Liver (tissue), 3 donors: ENCODE measurements at regions not wholly inside any gene's neighbourhood (a gene's known extent, or its start where the extent isn't known, plus 50 kb on each side); places are given as distances from the start of the nearest gene placed in this dataset.

Experiments
- TAF1 ChIP-seq: conservative IDR thresholded peaks from 2 replicates; pipeline ENCODE4 v1.6.1; 2016; ENCODE audit warnings: antibody characterized with exemption, mild to moderate bottlenecking
- TF ChIP-seq, protein P1 (sequence below): IDR thresholded peaks from 2 replicates; pipeline ENCODE4 v1.6.1; 2016; ENCODE audit warnings: antibody characterized with exemption, mild to moderate bottlenecking
- TF ChIP-seq, protein P2 (sequence below): fragments of 150-350 bp; IDR thresholded peaks from 2 replicates; pipeline ENCODE4 v1.5.1; 2017; ENCODE audit warnings: improper control_type of control experiment, low read depth, low read length; ENCODE audit not compliant: missing input control
- donor health status: healthy.
- donor health status: healthy.

- TF ChIP-seq, protein P1, sequence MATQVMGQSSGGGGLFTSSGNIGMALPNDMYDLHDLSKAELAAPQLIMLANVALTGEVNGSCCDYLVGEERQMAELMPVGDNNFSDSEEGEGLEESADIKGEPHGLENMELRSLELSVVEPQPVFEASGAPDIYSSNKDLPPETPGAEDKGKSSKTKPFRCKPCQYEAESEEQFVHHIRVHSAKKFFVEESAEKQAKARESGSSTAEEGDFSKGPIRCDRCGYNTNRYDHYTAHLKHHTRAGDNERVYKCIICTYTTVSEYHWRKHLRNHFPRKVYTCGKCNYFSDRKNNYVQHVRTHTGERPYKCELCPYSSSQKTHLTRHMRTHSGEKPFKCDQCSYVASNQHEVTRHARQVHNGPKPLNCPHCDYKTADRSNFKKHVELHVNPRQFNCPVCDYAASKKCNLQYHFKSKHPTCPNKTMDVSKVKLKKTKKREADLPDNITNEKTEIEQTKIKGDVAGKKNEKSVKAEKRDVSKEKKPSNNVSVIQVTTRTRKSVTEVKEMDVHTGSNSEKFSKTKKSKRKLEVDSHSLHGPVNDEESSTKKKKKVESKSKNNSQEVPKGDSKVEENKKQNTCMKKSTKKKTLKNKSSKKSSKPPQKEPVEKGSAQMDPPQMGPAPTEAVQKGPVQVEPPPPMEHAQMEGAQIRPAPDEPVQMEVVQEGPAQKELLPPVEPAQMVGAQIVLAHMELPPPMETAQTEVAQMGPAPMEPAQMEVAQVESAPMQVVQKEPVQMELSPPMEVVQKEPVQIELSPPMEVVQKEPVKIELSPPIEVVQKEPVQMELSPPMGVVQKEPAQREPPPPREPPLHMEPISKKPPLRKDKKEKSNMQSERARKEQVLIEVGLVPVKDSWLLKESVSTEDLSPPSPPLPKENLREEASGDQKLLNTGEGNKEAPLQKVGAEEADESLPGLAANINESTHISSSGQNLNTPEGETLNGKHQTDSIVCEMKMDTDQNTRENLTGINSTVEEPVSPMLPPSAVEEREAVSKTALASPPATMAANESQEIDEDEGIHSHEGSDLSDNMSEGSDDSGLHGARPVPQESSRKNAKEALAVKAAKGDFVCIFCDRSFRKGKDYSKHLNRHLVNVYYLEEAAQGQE, result no peak
- no peak for TF ChIP-seq TAF1
- TF ChIP-seq, protein P2, sequence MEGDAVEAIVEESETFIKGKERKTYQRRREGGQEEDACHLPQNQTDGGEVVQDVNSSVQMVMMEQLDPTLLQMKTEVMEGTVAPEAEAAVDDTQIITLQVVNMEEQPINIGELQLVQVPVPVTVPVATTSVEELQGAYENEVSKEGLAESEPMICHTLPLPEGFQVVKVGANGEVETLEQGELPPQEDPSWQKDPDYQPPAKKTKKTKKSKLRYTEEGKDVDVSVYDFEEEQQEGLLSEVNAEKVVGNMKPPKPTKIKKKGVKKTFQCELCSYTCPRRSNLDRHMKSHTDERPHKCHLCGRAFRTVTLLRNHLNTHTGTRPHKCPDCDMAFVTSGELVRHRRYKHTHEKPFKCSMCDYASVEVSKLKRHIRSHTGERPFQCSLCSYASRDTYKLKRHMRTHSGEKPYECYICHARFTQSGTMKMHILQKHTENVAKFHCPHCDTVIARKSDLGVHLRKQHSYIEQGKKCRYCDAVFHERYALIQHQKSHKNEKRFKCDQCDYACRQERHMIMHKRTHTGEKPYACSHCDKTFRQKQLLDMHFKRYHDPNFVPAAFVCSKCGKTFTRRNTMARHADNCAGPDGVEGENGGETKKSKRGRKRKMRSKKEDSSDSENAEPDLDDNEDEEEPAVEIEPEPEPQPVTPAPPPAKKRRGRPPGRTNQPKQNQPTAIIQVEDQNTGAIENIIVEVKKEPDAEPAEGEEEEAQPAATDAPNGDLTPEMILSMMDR, result no peak
Observed at GRCh38 chr4:171573181-171573580, 240.0 kb upstream of the GALNTL6 start.
